Ureter (tissue), 1 donor: ENCODE measurements at regions not wholly inside any gene's neighbourhood (a gene's known extent, or its start where the extent isn't known, plus 50 kb on each side); places are given as distances from the start of the nearest gene placed in this dataset.
"Not testable (repeated sequence)": the region's sequence is repeated elsewhere in the genome, so short reads cannot be mapped to it uniquely, and the experiment has no call there.

Experiments
- DNase-seq: peaks from one replicate; pipeline ENCODE4 v3.0.0-alpha.2; 2020; ENCODE audit warnings: low spot score
- donor health status: DM: yes; HTN: yes; CAD: no.

GRCh38 chr10:117457932-117458331, 82.7 kb upstream of the PDZD8 start:
- no peak for DNase-seq

- no peak for DNase-seq
Measured at GRCh38 chr10:117457071-117457810, 82.0 kb upstream of the PDZD8 start.

GRCh38 chr10:117455346-117455745, 80.1 kb upstream of the PDZD8 start:
- DNase-seq = no peak

- DNase-seq = no peak
Measured at GRCh38 chr10:117454502-117454901, 79.3 kb upstream of the PDZD8 start.

GRCh38 chr10:117453484-117453883, 78.2 kb upstream of the PDZD8 start:
- DNase-seq = not testable (repeated sequence)

GRCh38 chr10:117450940-117451339, 75.7 kb upstream of the PDZD8 start:
- no peak for DNase-seq

- DNase-seq = no peak
Measured at GRCh38 chr10:117449636-117450035, 74.4 kb upstream of the PDZD8 start.

GRCh38 chr10:117448802-117449201, 73.6 kb upstream of the PDZD8 start:
- no peak for DNase-seq

GRCh38 chr10:117445992-117446391, 70.8 kb upstream of the PDZD8 start:
- no peak for DNase-seq

GRCh38 chr10:117444497-117445040, 69.3 kb upstream of the PDZD8 start:
- no peak for DNase-seq

GRCh38 chr10:117443686-117444041, 68.4 kb upstream of the PDZD8 start:
- no peak for DNase-seq

GRCh38 chr10:117442944-117443685, 67.9 kb upstream of the PDZD8 start:
- peak; percentile 88 for DNase-seq

GRCh38 chr10:117442521-117442920, 67.3 kb upstream of the PDZD8 start:
- DNase-seq = no peak

GRCh38 chr10:117441812-117442443, 66.7 kb upstream of the PDZD8 start:
- DNase-seq = no peak

GRCh38 chr10:117441361-117441760, 66.1 kb upstream of the PDZD8 start:
- DNase-seq = no peak

- no peak for DNase-seq
Measured at GRCh38 chr10:117439243-117439912, 64.1 kb upstream of the PDZD8 start.

GRCh38 chr10:117432866-117433265, 57.6 kb upstream of the PDZD8 start:
- no peak for DNase-seq

- DNase-seq = no peak
Measured at GRCh38 chr10:117431160-117431559, 55.9 kb upstream of the PDZD8 start.

- not testable (repeated sequence) for DNase-seq
Measured at GRCh38 chr10:117430535-117430934, 55.3 kb upstream of the PDZD8 start.

GRCh38 chr10:117429643-117430265, 54.5 kb upstream of the PDZD8 start:
- no peak for DNase-seq

- no peak for DNase-seq
Measured at GRCh38 chr10:117427356-117427755, 52.1 kb upstream of the PDZD8 start.
